ENCODE measurements at regions not wholly inside any gene's neighbourhood (a gene's known extent, or its start where the extent isn't known, plus 50 kb on each side); places are given as distances from the start of the nearest gene placed in this dataset.
"Not testable (repeated sequence)": the region's sequence is repeated elsewhere in the genome, so short reads cannot be mapped to it uniquely, and the experiment has no call there.

- not testable (repeated sequence) for TF ChIP-seq CTCF, POLR2A (IDR thresholded peaks at IDR 0.05)
Measured at GRCh38 chr4:30092420-30093128, 627.6 kb upstream of the PCDH7 start.

Measured in adrenal gland (tissue), 5 donors.